Breast epithelium (tissue), 3 donors: ENCODE measurements at regions not wholly inside any gene's neighbourhood (a gene's known extent, or its start where the extent isn't known, plus 50 kb on each side); places are given as distances from the start of the nearest gene placed in this dataset.

Experiments used
- CTCF ChIP-seq, 3 donors: fragments of 450-650 bp; IDR thresholded peaks; one replicate each; pipeline ENCODE4 v1.5.1; 2016 to 2017; ENCODE audit warnings: antibody characterized with exemption in 3 of 3, mild to moderate bottlenecking in 3 of 3, moderate library complexity in 3 of 3
- POLR2A ChIP-seq: fragments of 450-650 bp; IDR thresholded peaks from one replicate; pipeline ENCODE4 v1.6.1; 2016; ENCODE audit warnings: antibody characterized with exemption, mild to moderate bottlenecking, moderate library complexity
- POLR2AphosphoS5 ChIP-seq, 3 donors: sonication (generic); formaldehyde crosslinking; IDR thresholded peaks; one replicate each; pipeline ENCODE4 v1.6.1; 2017; ENCODE audit warnings: antibody characterized with exemption in 3 of 3

GRCh38 chr2:142819411-142819810 is 58.1 kb upstream of the KYNU start:
- TF ChIP-seq POLR2A (no peak), POLR2AphosphoS5 (IDR thresholded peaks at IDR 0.05) (no peak), CTCF (IDR thresholded peaks at IDR 0.05) (no peak)
